GM23248 (cell line): ENCODE measurements at regions not wholly inside any gene's neighbourhood (a gene's known extent, or its start where the extent isn't known, plus 50 kb on each side); places are given as distances from the start of the nearest gene placed in this dataset.
A peak's percentile ranks its signal among the peaks of the same experiment; 100 is the strongest.

ENCODE experiments used
- DNase-seq: peaks from one replicate; pipeline ENCODE4 v3.0.0-alpha.2; 2015
- H2AFZ ChIP-seq: fragments of 200-600 bp; sonication (generic); 2 replicates; pipeline ENCODE4 v1.6.1; 2016; ENCODE audit warnings: antibody characterized with exemption
- H3F3A ChIP-seq: fragments of 200-600 bp; sonication (generic); 2 replicates; pipeline ENCODE4 v1.6.1; 2016; ENCODE audit warnings: mild to moderate bottlenecking, antibody characterized with exemption, mixed run types; ENCODE audit not compliant: insufficient read depth
- H3K27ac ChIP-seq: fragments of 200-600 bp; sonication (generic); 2 replicates; pipeline ENCODE4 v1.5.1; 2016; ENCODE audit warnings: mild to moderate bottlenecking
- H3K27me3 ChIP-seq: fragments of 200-600 bp; sonication (generic); replicated peaks from 2 replicates; pipeline ENCODE4 v1.6.1; 2016; ENCODE audit warnings: mild to moderate bottlenecking; ENCODE audit not compliant: insufficient read depth
- H3K36me3 ChIP-seq: fragments of 200-600 bp; sonication (generic); 2 replicates; pipeline ENCODE4 v1.6.1; 2016; ENCODE audit warnings: low read depth, mild to moderate bottlenecking
- H3K4me1 ChIP-seq: fragments of 200-600 bp; sonication (generic); 2 replicates; pipeline ENCODE4 v1.6.1; 2016; ENCODE audit warnings: mild to moderate bottlenecking; ENCODE audit not compliant: insufficient read depth
- H3K4me2 ChIP-seq: fragments of 200-600 bp; sonication (generic); one replicate; pipeline ENCODE4 v1.6.1; 2016; ENCODE audit warnings: mild to moderate bottlenecking; ENCODE audit not compliant: unreplicated experiment
- H3K4me3 ChIP-seq: fragments of 200-600 bp; sonication (generic); 2 replicates; pipeline ENCODE4 v1.5.1; 2016; ENCODE audit warnings: mild to moderate bottlenecking
- H3K79me2 ChIP-seq: fragments of 200-600 bp; sonication (generic); 2 replicates; pipeline ENCODE4 v1.6.1; 2016; ENCODE audit warnings: mild to moderate bottlenecking; ENCODE audit not compliant: insufficient read depth
- H3K9ac ChIP-seq: fragments of 200-600 bp; sonication (generic); 2 replicates; pipeline ENCODE4 v1.6.1; 2016; ENCODE audit warnings: mild to moderate bottlenecking
- H3K9me2 ChIP-seq: fragments of 200-600 bp; sonication (generic); 2 replicates; pipeline ENCODE4 v1.6.1; 2016; ENCODE audit warnings: mixed run types, mild to moderate bottlenecking, moderate library complexity; ENCODE audit not compliant: insufficient read depth
- H3K9me3 ChIP-seq: fragments of 200-600 bp; sonication (generic); one replicate; pipeline ENCODE4 v1.6.1; 2017; ENCODE audit warnings: low read depth
- H4K20me1 ChIP-seq: fragments of 200-600 bp; sonication (generic); 2 replicates; pipeline ENCODE4 v1.6.0; 2016; ENCODE audit not compliant: insufficient read depth
- EZH2 ChIP-seq: fragments of 200-600 bp; sonication (generic); IDR thresholded peaks from 2 replicates; pipeline ENCODE4 v1.6.1; 2018; ENCODE audit warnings: antibody characterized with exemption, mild to moderate bottlenecking; ENCODE audit not compliant: insufficient read depth, poor library complexity, severe bottlenecking
- EZH2phosphoT487 ChIP-seq: fragments of 200-600 bp; sonication (generic); IDR thresholded peaks from 2 replicates; pipeline ENCODE4 v1.6.1; 2018; ENCODE audit warnings: antibody characterized with exemption, moderate library complexity, mild to moderate bottlenecking, low read depth; ENCODE audit not compliant: insufficient read depth
- WGBS, 2 experiments: methylation state at CpG; one replicate each; pipeline ENCODE4 v1.1.6; 2015 to 2017; ENCODE audit warnings: low lambda C conversion rate in 2 of 2, low coverage in 1 of 2; ENCODE audit errors: missing lambda C conversion rate in 2 of 2; 5-methylcytosine and 5-hydroxymethylcytosine counted together
- in situ Hi-C: fragments of 300-500 bp; cut with MboI; formaldehyde crosslinking; loops from 2 replicates; pipeline ENCODE4 v1.15.0; 2020

DNA sequence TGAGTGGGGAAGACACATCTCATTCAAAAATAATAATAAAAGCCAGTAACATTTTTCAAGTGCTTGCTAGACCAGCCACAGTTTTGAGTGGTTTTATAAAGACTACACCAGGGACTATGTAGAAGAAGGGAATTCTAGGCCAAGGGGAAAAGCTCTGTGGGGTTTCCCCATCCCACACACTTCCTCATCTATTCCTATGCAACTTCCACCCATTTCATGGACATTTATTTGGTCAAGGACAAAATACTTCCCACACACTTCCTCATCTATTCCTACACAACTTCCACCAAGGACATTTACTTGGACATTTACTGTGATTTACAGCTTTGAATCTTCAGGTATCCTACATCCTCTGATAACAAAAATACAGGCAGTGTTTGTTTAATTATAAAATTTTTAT is 86.5 kb upstream of the KLF3 start:
- in situ Hi-C loops = no loop called here
- no peaks in the 10 kb centered on the region for H3K79me2 ChIP-seq
- no peak overlapping the region for H3K27ac ChIP-seq
- H3K4me1 ChIP-seq = no peaks in the 10 kb centered on the region
- H3K9me3 ChIP-seq = no peaks in the 10 kb centered on the region
- H3K4me2 ChIP-seq = no peak overlapping the region
- no peak overlapping the region for H3K9ac ChIP-seq
- no peaks in the 10 kb centered on the region for H3K36me3 ChIP-seq
- H2AFZ ChIP-seq = no peak overlapping the region
- no peak overlapping the region for H3K4me3 ChIP-seq
- DNase-seq = no peak
- TF ChIP-seq EZH2 (no peak), EZH2phosphoT487 (no peak)
- no peaks in the 10 kb centered on the region for H3F3A ChIP-seq
- H3K9me2 ChIP-seq = no peaks in the 10 kb centered on the region
- H4K20me1 ChIP-seq = no peaks in the 10 kb centered on the region
- H3K27me3 ChIP-seq = 0 out of 2 replicates have a peak, but pooled peaks cover 5% of the 10 kb centered on the region

DNA sequence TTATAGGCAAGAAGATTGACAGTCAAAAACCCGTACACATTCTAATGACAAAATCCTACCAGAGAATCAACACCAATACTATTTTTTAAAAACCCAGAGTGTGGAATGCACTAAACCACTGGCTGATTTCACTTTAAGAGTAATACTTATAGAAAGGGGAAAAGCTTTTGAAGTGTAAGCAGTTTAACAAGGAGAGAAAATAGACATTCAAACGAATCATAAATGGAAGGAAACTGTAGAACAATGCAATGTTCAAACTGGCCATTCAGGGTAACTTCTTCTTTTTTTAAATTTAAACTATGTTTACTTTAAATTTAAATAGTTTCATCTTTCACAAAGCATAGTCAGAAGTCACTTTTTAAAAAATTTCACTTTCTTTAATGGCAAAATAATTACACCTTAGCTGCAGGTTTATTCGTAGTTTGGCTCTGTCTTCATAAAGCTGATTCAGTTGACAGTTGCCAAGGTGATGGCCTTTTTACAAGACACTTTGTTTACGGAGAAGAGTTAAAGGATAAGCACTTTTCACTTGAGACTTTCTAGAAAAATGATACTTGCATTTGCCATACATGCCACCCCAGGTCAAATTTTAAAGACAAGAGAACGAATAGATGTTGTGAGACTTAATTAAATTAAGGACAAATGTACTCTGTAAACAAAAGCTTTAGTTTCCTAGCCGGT is 82.4 kb upstream of the KLF3 start:
- H3K4me3 ChIP-seq = no peak overlapping the region
- no peak overlapping the region for H3K4me2 ChIP-seq
- H4K20me1 ChIP-seq = no peaks in the 10 kb centered on the region
- DNase-seq = no peak
- H3F3A ChIP-seq = 0 out of 2 replicates have a peak, but pooled peaks cover 5% of the 10 kb centered on the region
- TF ChIP-seq EZH2 (no peak), EZH2phosphoT487 (no peak)
- no peaks in the 10 kb centered on the region for H3K9me3 ChIP-seq
- no peaks in the 10 kb centered on the region for H3K79me2 ChIP-seq
- no peak overlapping the region for H3K9ac ChIP-seq
- in situ Hi-C loops = no loop called here
- WGBS, 2 experiments = 29 to 33% methylated on average over 6 of the region's 6 CpGs
- H3K27me3 ChIP-seq = peaks cover 5% of the 10 kb centered on the region; the same call in 1 of the 2 replicates
- H3K9me2 ChIP-seq = no peaks in the 10 kb centered on the region
- H3K27ac ChIP-seq = no peak overlapping the region
- H2AFZ ChIP-seq = no peak overlapping the region
- H3K36me3 ChIP-seq = no peaks in the 10 kb centered on the region
- H3K4me1 ChIP-seq = no peaks in the 10 kb centered on the region

DNA sequence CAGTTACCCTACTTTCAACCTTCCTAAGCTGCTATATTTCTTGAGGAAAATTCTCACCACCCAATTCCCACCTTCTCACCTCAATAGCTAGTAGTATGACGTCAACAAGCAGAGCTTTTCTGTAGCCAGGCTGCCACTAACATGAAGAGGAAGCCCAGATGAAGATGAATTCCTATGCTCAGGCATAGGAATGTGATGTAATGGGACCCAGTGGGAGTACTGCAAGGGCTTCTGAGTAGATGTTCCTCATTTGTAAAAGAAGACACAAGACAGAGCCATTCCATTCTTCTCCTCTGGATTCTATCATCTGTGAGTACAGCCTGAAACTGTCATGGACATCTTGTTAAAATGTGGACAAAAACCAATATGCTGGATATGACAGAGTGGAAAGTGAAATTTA is 81.6 kb upstream of the KLF3 start:
- H3K9me3 ChIP-seq = no peaks in the 10 kb centered on the region
- in situ Hi-C loops = no loop called here
- no peak for TF ChIP-seq EZH2phosphoT487
- TF ChIP-seq EZH2 = no peak
- no peak overlapping the region for H3K4me3 ChIP-seq
- H3K27ac ChIP-seq = no peak overlapping the region
- no peaks in the 10 kb centered on the region for H3K36me3 ChIP-seq
- 0 to 3% methylated on average over 1 of the region's 1 CpG for WGBS, 2 experiments
- no peaks in the 10 kb centered on the region for H3K9me2 ChIP-seq
- no peaks in the 10 kb centered on the region for H3K79me2 ChIP-seq
- no peak overlapping the region for H2AFZ ChIP-seq
- H3K9ac ChIP-seq = no peak overlapping the region
- H3K4me1 ChIP-seq = no peaks in the 10 kb centered on the region
- peaks cover 5% of the 10 kb centered on the region; the same call in 1 of the 2 replicates for H3K27me3 ChIP-seq
- H4K20me1 ChIP-seq = no peaks in the 10 kb centered on the region
- DNase-seq = no peak
- no peak overlapping the region for H3K4me2 ChIP-seq
- 0 out of 2 replicates have a peak, but pooled peaks cover 5% of the 10 kb centered on the region for H3F3A ChIP-seq

DNA sequence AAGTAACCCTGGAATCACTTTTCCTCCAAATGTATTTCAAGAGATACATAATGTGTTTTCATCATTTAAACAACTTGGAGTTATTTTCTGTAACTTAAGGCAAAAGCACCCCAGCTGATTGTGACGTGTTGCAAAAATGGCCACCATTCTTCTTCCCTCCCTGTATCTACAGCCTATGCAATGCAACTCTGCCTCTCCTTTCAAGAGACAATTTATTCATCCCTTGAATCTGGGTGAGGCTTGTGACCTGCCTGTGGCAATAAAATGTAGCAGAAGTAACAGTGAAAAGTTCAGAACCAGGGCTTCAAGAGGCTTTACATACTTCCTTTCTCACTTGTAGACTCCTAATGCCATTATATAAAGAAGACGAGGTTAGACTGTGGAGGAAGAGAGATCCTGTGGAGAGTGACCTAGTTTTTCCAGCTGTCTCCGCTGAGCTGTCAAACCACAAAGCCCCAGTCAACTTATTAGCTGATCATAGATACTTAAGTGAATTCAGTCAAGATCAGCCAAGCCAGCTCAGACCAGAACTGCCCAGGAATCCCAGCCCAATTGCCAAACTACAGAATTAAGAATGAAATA is 81.0 kb upstream of the KLF3 start:
- WGBS, 2 experiments = 23 to 33% methylated on average over 3 of the region's 3 CpGs
- no peak overlapping the region for H3K27ac ChIP-seq

More for the DNA sequence above, 81.0 kb upstream of the KLF3 start:
- Histone ChIP-seq H3K36me3 (no peaks in the 10 kb centered on the region), H3K4me2 (no peak overlapping the region), H3K9ac (no peak overlapping the region), H3K4me1 (no peaks in the 10 kb centered on the region), H3F3A (0 out of 2 replicates have a peak, but pooled peaks cover 5% of the 10 kb centered on the region), H4K20me1 (no peaks in the 10 kb centered on the region), H3K4me3 (no peak overlapping the region), H2AFZ (no peak overlapping the region), H3K9me3 (no peaks in the 10 kb centered on the region), H3K27me3 (peaks cover 5% of the 10 kb centered on the region; the same call in 1 of the 2 replicates), H3K9me2 (no peaks in the 10 kb centered on the region), H3K79me2 (no peaks in the 10 kb centered on the region)
- in situ Hi-C loops = no loop called here
- TF ChIP-seq EZH2 = no peak
- no peak for TF ChIP-seq EZH2phosphoT487
- peak; percentile 36 for DNase-seq
